Frontal cortex (tissue), 3 donors: ENCODE measurements at regions not wholly inside any gene's neighbourhood (a gene's known extent, or its start where the extent isn't known, plus 50 kb on each side); places are given as distances from the start of the nearest gene placed in this dataset.
A peak's percentile ranks its signal among the peaks of the same experiment; 100 is the strongest.
"Not testable (repeated sequence)": the region's sequence is repeated elsewhere in the genome, so short reads cannot be mapped to it uniquely, and the experiment has no call there.

Experiments
- DNase-seq, 2 donors: peaks; one replicate each; pipeline ENCODE4 v3.0.0; 2012; ENCODE audit warnings: low spot score in 2 of 2
- FAIRE-seq: peaks from 2 replicates; lab custom pipeline; 2012; peaks lifted over from hg19 to GRCh38; lab: Jason Lieb, UNC
- donor health status: control.
- donor health status: control.
- donor health status: control.

DNA sequence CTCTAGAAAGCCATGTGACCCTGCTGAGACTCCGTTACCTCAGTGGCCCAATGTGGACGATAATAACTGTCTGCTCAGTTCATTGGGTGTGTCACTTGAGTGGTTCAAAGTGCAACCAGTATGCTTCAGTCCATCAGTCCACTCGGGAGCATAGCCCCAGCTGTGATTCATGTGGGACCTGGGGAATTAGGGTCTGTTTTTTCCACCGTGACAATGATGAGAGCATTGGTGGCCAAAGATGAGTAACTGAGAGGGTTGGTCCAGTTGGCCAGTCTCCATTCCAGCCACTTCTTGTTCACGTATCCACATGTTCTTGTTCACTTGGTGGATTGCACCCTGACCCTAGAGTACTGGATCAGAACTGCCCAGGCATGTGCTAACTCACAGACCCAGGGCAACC lies 403.6 kb downstream of the CD83 start:
- no peak for DNase-seq
- FAIRE-seq, result no peak

DNA sequence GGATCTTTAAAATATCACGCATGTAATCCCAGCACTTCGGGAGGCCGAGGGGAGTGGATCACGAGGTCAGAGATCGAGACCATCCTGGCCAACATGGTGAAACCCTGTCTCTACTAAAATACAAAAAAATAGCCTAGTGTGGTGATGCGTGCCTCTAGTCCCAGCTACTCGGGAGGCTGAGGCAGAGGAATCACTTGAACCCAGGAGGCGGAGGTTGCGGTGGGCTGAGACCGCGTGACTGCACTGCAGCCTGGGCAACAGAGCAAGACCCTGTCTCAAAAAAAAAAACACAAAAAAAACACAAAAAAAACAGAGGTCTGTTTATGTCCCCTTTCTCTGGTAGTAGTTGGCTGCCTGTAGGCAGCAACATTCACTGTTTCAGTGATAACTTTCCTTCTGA lies 404.3 kb downstream of the CD83 start:
- not testable (repeated sequence) for DNase-seq, FAIRE-seq

DNA sequence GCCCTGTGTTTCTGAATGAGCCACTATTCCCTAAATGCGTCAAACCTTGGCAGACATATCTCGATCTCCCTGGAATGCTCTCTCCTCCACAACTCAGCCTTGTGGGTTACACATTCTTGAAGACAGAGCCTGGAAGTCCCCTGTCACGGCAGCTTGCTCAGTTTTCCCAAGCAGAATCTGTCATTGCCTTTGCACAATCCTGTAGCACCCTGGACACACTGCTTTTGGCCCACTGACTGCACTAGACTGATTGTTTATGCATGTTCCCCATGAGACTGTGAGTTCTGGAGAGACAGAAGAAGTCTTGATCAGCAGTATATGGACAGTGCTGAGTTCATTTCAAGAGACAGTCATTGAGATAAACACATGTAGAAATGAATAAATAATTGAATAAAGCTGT lies 406.7 kb downstream of the CD83 start:
- DNase-seq (no peak), FAIRE-seq (no peak)

DNA sequence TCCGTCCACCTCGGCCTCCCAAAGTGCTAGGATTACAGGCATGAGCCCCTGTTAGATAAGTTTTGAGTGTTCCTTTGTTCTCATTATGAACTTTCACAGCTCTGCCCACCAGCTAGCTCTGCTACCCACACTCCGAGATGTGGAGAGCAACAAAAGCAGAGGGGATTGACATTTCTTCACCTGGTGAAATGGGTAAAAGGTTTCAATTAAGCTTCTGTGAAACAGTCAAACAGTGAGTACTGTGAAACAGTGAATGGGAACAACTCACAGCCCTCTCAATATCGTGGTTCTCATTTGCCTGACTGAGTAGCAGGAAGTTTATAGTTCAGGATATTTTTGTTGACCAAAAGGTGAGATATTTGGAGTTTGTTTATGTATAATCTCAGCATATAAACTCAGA lies 412.8 kb downstream of the CD83 start:
- FAIRE-seq (no peak), DNase-seq (no peak)

- no peak for FAIRE-seq
- no peak for DNase-seq
Observed at GRCh38 chr6:14533446-14533845, 415.9 kb downstream of the CD83 start.

GRCh38 chr6:14537030-14537429 lies 419.5 kb downstream of the CD83 start:
- DNase-seq, result no peak
- no peak for FAIRE-seq

DNA sequence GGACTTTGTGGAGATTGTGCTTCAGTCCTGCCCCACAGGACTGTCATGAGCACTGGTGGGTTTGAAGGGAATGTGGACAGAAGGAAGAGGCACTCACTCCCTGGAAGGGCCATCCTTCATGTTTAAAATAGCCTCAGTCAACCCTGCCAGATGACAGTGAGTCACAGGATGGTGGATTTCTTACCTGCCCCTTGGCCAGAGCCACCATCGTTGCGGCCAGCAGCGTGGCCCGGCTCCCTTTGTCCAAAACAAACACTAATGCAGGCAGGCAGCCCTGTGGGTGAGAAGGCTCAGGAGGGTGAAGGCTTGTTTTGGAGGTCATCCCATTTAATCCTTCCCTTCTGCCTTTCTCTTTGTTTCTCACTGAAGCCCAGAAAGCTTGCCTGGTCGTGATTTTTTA lies 422.7 kb downstream of the CD83 start:
- DNase-seq (no peak), FAIRE-seq (no peak)

- DNase-seq (no peak), FAIRE-seq (no peak)
Observed at GRCh38 chr6:14540810-14541540, 423.4 kb downstream of the CD83 start.

DNA sequence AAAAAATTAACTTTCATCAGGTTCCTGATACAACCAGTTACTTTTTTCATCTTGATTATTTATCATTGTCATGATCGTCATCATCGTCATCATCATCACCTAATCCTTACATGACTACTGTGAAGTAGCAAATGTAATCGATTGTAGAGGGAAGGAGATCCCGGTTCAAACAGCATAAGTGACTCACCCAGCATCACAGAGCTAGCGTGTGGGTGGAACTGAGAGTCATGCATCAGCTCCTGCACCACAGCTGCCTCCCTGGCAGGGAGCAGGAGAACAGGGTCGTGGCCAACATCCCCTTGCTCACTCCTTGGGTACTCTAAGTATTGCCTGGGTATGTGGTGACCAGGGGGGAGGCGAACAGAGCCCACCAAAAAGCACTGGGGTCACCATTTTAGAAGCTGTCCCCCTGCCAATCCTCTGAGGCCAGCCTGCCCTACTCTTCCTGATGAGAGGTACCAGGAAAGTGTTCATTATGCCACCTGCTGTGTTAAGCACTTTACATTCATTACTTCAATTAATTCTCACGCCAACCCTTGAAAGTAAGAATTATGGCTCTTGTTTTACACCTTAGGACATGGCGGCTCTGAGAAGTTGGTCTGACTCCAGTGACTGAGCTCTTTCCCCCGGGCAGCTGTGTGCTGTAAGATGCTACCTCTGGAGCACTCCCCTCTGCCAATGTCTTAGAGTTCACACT lies 425.2 kb downstream of the CD83 start:
- no peak for FAIRE-seq

GRCh38 chr6:14543971-14544585 lies 426.5 kb downstream of the CD83 start:
- FAIRE-seq (no peak), DNase-seq (no peak)

More for the DNA sequence above, 425.2 kb downstream of the CD83 start:
- no peak for DNase-seq

DNA sequence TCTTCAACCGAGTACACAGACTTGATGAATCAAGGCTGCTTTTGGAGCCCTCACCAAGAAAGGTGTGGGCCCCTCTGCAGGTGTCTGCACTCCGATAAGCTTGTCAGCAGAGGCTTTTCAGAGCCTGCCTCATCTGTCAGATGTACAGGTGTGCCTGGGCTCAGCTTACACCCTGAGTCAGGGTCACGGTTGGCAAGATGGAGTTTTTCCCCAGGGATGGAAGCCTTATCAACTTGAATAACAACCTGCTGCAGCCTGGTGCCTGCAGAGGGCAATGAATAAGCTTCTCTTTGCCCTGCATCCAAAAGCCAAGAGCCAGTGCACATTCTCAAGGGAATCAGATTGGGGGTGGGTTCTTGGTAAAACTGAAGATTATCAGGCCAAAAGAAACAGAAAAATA lies 427.1 kb downstream of the CD83 start:
- DNase-seq (no peak), FAIRE-seq (no peak)

DNA sequence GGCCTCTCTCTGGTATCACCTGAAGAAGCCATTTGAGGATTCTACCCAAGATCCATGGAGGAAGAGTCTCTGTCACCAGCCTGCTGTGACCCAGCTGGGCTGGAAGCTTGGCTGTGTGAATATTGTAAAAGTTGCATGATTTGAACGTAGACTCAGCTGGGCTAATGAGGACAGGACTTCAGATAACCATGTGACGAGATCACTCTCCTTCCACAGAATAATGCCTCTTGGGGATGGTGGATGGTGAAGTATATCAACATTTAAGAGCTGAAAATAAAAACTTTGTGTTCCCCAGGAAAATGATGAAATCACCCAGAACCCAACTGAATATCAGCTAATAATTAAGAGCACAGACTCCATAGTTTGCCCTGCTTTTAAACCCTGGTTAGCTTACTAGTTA lies 427.9 kb downstream of the CD83 start:
- DNase-seq (no peak), FAIRE-seq (no peak)

DNA sequence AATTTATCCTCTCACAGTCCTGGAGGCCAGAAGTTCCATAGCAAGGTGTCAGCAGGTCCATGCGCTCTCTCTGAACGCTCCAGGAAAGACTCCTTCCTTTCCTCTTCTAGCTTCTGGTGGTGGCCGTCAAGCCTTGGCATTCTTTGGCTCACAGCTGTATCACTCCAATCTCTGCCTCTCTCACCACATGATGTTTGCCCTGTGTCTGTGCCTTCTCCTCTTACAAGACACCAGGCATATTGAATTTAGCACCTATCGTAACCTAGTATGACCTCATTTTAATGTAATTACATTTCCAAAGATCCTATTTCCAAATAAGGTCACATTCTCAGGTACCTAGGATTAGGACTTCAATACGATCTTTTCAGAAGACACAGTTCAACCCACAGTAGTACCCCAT lies 428.5 kb downstream of the CD83 start:
- FAIRE-seq (no peak), DNase-seq (no peak)

GRCh38 chr6:14547284-14547998 lies 429.9 kb downstream of the CD83 start:
- DNase-seq, result no peak
- FAIRE-seq, result no peak

GRCh38 chr6:14549304-14549770 lies 431.8 kb downstream of the CD83 start:
- DNase-seq, result peak in 1 of 2 donors; percentile 8
- no peak for FAIRE-seq

DNA sequence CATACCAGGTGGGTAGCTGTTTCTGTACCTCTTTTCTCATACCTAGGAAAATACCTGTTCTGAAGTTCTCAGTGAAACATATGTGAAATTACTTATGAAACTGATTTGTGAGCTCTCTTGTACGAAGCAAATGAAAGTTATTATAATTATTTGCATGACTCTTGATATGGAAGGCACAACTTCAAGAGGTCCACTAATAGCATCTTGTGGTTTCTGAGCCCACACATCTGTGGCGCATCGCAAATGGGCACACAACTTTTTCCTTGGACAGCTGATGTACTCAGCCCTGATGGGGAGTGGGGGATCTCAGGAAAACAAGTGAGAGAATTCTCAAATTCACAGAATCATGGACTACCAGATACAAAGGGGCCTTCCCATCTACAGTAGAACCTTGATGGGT lies 432.3 kb downstream of the CD83 start:
- no peak for FAIRE-seq
- DNase-seq, result no peak

DNA sequence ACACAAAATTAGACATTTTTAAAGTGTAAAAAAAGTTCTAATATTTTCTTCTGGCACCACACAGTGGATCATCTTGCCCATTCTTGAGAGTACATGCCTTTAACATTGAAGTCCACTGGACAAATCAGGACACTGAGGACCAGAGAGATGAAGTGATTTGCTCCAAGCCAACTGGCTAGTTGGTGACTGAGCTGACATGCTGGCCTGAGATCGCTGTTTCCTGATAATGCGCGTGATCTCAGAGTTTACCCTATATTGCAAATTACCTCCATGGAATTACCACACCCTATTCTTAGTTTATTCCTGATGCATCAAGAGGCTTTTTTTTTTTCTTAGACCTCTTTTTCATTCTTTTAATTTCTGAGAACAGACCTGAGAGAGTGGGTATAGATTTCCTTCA lies 432.8 kb downstream of the CD83 start:
- no peak for FAIRE-seq

DNA sequence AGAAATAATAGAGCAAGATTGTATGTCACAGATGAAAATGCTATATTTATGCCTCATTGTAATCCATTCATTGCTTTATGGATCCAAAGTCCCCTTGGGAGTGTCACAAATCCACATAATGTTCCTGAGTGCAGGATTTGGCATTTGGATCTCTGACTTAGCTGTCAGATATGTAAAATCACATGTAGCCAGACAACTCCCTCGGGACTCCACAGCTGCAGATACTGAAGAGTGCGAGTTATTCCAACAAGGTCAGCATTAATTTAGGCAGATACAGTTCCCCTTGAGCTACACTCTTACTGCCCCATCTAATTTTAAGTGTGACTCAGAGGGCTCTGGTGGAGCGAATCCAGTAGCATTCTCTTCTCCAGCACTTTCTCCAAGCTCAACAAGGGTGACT lies 433.2 kb downstream of the CD83 start:
- FAIRE-seq (no peak), DNase-seq (no peak)

More for the DNA sequence above, 432.8 kb downstream of the CD83 start:
- no peak for DNase-seq

DNA sequence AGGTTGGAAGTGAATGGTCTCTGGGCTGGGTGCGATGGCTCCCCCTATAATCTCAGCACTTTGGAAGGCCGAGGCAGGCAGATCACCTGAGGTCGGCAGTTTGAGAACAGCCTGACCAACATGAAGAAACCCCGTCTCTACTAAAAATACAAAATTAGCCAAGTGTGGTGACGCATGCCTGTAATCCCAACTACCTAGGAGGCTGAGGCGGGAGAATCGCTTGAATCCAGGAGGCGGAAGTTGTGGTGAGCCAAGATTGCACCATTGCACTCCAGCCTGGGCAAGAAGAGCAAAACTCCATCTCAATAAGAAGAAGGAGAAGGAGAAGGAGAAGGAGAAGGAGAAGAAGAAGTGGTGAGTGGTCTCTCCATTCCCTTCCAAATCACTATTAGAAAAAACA lies 434.0 kb downstream of the CD83 start:
- DNase-seq, FAIRE-seq: not testable (repeated sequence)

DNA sequence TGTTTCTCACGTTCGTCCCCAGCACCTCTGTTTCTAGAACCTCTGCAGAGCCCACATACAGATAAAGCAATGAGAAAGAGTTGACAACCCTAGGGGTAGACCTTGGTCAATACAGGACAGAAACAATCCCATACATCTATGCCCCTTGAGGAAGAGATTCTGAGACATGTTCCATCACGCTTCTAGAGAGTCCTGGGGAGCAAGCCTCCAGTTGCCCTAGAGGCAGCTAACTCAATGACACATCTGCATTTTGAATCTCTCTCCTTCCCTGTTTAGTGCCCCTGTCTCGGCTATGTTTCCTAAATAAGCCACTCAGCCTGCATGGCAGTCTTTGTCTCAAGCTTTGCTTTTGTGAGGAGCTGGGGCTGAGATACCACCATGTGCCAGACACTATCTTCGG lies 435.3 kb downstream of the CD83 start:
- DNase-seq (no peak), FAIRE-seq (no peak)
